ENCODE measurements at regions not wholly inside any gene's neighbourhood (a gene's known extent, or its start where the extent isn't known, plus 50 kb on each side); places are given as distances from the start of the nearest gene placed in this dataset.
A peak's percentile ranks its signal among the peaks of the same experiment; 100 is the strongest.
"Not testable (repeated sequence)": the region's sequence is repeated elsewhere in the genome, so short reads cannot be mapped to it uniquely, and the experiment has no call there.

DNA sequence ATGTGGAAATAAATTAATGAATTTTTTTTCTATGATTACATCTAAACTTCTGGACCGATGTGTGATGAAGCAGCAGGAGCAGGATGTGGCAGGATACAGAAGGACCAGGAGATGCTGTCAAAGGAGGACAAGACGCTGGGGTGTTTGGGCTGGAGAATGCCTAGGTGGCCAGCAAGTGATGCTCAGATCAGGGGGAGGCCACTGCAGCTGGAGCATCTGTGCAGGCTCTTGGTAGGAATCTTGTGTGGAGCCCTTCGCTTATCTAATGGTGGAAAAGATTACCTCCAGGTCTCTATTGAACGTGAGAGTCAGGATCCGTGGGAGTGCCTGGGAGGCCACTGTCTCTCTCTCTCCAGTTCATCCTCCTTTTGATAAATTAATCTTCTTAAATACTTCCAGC lies 79.8 kb downstream of the MRPL36 start:
- CTCF ChIA-PET: no interaction called here

GRCh38 chr5:1718669-1719068 lies 81.0 kb downstream of the MRPL36 start:
- no peak for ATAC-seq
- peaks cover 13% of the 10 kb centered on the region for H3K9me3 Mint-ChIP-seq (ENCODE audit: insufficient read depth)
- peaks cover 9% of the 10 kb centered on the region for H3K27me3 Mint-ChIP-seq (ENCODE audit: low read depth)
- no peaks in the 10 kb centered on the region for H3K4me1 Mint-ChIP-seq (ENCODE audit: low read depth)
- H3K36me3 Mint-ChIP-seq (ENCODE audit: low read depth): no peaks in the 10 kb centered on the region
- ChIA-PET POLR2A (no interaction called here), CTCF (no interaction called here)
- no peak overlapping the region for H3K27ac Mint-ChIP-seq
- DNase-seq: no peak
- no peak overlapping the region for H3K4me3 Mint-ChIP-seq

More for the DNA sequence above, 79.8 kb downstream of the MRPL36 start:
- no peak overlapping the region for H3K27ac Mint-ChIP-seq
- no peak for DNase-seq
- H3K4me3 Mint-ChIP-seq: no peak overlapping the region
- no peaks in the 10 kb centered on the region for H3K36me3 Mint-ChIP-seq (ENCODE audit: low read depth)
- POLR2A ChIA-PET: no interaction called here
- H3K4me1 Mint-ChIP-seq (ENCODE audit: low read depth): no peaks in the 10 kb centered on the region
- H3K27me3 Mint-ChIP-seq (ENCODE audit: low read depth): peaks cover 9% of the 10 kb centered on the region
- H3K9me3 Mint-ChIP-seq (ENCODE audit: insufficient read depth): peaks cover 13% of the 10 kb centered on the region
- no peak for ATAC-seq

DNA sequence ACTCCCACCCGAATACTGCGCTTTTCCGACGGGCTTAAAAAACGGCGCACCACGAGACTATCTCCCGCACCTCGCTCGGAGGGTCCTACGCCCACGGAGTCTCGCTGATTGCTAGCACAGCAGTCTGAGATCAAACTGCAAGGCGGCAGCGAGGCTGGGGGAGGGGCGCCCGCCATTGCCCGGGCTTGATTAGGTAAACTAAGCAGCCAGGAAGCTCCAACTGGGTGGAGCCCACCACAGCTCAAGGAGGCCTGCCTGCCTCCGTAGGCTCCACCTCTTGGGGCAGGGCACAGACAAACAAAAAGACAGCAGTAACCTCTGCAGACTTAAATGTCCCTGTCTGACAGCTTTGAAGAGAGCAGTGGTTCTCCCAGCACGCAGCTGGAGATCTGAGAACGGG lies 89.5 kb downstream of the MRPL36 start:
- POLR2A ChIA-PET; H3K4me1 Mint-ChIP-seq (ENCODE audit: low read depth); ATAC-seq; H3K36me3 Mint-ChIP-seq (ENCODE audit: low read depth); H3K27ac Mint-ChIP-seq; H3K9me3 Mint-ChIP-seq (ENCODE audit: insufficient read depth): not testable (repeated sequence)
- Mint-ChIP-seq H3K4me3 (peak overlapping the region; percentile 54), H3K27me3 (ENCODE audit: low read depth) (peaks cover 19% of the 10 kb centered on the region)
- peak; percentile 62 for DNase-seq
- CTCF ChIA-PET: interaction anchor here (1.1 kb wide), 1 partner anchor 35 kb away, joined by 3 read pairs; no protein-coding TSS in a partner anchor

DNA sequence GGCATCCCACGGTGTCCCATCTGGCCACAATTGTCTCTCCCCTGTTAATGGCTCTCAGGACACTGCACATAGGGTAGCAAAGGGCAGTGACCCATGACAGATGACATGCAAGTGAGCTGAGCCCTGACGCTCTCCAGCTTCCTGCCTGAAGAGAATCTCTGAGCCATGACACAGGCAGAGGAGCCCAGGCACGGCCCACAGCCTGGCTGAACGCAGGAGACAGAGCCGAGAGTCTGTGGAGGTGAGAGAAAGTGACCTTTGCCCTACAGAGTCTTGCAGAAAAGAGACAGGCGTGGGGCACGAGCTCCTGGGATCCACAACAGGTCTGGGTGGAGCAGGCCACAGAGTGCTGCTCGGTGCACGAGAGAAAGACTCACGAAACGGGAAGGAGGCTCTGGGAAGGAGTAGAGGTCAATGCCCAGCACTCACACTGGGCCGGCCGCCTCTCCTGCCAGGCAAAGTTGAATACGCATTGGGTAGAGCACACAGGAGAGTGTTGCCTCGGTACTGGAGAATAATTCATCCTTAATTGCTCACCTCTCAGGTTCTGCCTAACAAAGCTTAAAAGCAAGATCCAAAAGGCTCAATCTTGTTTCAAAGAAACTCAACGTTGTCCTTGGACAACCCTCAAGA lies 90.3 kb downstream of the MRPL36 start:
- ChIA-PET CTCF (interaction anchor here (1.1 kb wide), 1 partner anchor 35 kb away, joined by 3 read pairs; no protein-coding TSS in a partner anchor), POLR2A (no interaction called here)
- H3K4me1 Mint-ChIP-seq (ENCODE audit: low read depth): peaks cover 8% of the 10 kb centered on the region
- H3K27me3 Mint-ChIP-seq (ENCODE audit: low read depth): peaks cover 19% of the 10 kb centered on the region
- H3K27ac Mint-ChIP-seq: no peak overlapping the region
- H3K36me3 Mint-ChIP-seq (ENCODE audit: low read depth): no peaks in the 10 kb centered on the region
- ATAC-seq (no peak), DNase-seq (no peak)
- peak overlapping the region; percentile 54 for H3K4me3 Mint-ChIP-seq
- no peaks in the 10 kb centered on the region for H3K9me3 Mint-ChIP-seq (ENCODE audit: insufficient read depth)

DNA sequence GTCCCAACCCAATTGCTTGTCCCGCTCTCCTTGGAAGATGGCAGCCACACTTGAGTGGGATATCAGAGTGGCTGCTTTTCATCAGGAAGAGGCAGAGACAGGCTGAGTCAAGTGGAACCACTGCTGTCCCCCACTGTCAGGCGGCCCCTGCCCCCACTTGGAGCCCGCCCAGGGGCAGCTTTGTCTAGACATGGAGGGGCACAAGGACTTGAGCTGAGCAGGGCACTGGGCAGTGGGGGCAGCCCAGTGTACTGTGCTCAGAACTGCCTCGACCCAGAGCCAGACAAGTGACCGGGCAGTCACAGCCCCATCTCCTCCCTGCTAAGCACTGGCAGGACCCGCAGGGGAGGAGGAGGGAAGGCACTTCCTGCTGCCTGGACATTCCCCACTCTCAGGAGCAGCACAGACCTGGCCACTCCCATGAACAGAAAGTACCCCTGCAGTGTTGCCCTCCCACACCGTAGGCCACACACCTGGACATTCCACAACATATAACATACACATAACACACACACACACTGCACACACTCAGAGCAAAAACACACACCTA lies 91.0 kb downstream of the MRPL36 start:
- DNase-seq (no peak), ATAC-seq (no peak)
- Mint-ChIP-seq H3K27ac (no peak overlapping the region), H3K36me3 (ENCODE audit: low read depth) (no peaks in the 10 kb centered on the region), H3K9me3 (ENCODE audit: insufficient read depth) (no peaks in the 10 kb centered on the region), H3K27me3 (ENCODE audit: low read depth) (peaks cover 19% of the 10 kb centered on the region), H3K4me1 (ENCODE audit: low read depth) (peaks cover 8% of the 10 kb centered on the region), H3K4me3 (no peak overlapping the region)
- ChIA-PET CTCF (no interaction called here), POLR2A (no interaction called here)

DNA sequence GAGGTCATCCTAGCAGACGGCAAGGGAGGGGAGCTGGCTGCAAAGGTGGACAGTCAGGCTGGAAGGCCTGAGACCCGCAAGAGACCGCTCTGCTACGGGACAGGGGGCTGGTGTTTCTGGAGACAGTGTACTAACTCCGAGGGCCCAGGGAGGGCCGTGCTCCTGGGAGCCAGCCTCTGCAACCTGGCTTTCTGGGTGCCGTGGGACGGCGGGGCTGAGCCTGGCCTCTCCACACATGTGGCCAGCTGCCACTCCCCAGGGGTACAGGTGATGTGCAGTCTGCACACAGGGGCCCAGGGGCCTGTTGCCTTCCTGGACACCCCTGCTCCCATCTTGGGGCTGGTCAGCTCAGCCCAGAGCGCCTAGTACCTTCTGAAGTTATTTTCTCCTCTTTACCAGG lies 92.2 kb downstream of the MRPL36 start:
- no peaks in the 10 kb centered on the region for H3K9me3 Mint-ChIP-seq (ENCODE audit: insufficient read depth)
- no peaks in the 10 kb centered on the region for H3K36me3 Mint-ChIP-seq (ENCODE audit: low read depth)
- POLR2A ChIA-PET: no interaction called here
- H3K4me3 Mint-ChIP-seq: no peak overlapping the region
- no peak overlapping the region for H3K27ac Mint-ChIP-seq
- peaks cover 8% of the 10 kb centered on the region for H3K4me1 Mint-ChIP-seq (ENCODE audit: low read depth)
- DNase-seq (no peak), ATAC-seq (no peak)
- CTCF ChIA-PET: no interaction called here
- H3K27me3 Mint-ChIP-seq (ENCODE audit: low read depth): peaks cover 19% of the 10 kb centered on the region

GRCh38 chr5:1706428-1706827 lies 93.2 kb downstream of the MRPL36 start:
- ChIA-PET CTCF (no interaction called here), POLR2A (no interaction called here)
- no peaks in the 10 kb centered on the region for H3K36me3 Mint-ChIP-seq (ENCODE audit: low read depth)
- peaks cover 8% of the 10 kb centered on the region for H3K4me1 Mint-ChIP-seq (ENCODE audit: low read depth)
- peaks cover 19% of the 10 kb centered on the region for H3K27me3 Mint-ChIP-seq (ENCODE audit: low read depth)
- ATAC-seq (no peak), DNase-seq (no peak)
- no peaks in the 10 kb centered on the region for H3K9me3 Mint-ChIP-seq (ENCODE audit: insufficient read depth)
- no peak overlapping the region for H3K27ac Mint-ChIP-seq
- H3K4me3 Mint-ChIP-seq: no peak overlapping the region

- H3K9me3 Mint-ChIP-seq (ENCODE audit: insufficient read depth): no peaks in the 10 kb centered on the region
- DNase-seq (no peak), ATAC-seq (no peak)
- H3K36me3 Mint-ChIP-seq (ENCODE audit: low read depth): no peaks in the 10 kb centered on the region
- peaks cover 8% of the 10 kb centered on the region for H3K4me1 Mint-ChIP-seq (ENCODE audit: low read depth)
- POLR2A ChIA-PET: no interaction called here
- no peak overlapping the region for H3K27ac Mint-ChIP-seq
- H3K4me3 Mint-ChIP-seq: no peak overlapping the region
- peaks cover 17% of the 10 kb centered on the region for H3K27me3 Mint-ChIP-seq (ENCODE audit: low read depth)
- CTCF ChIA-PET: no interaction called here
Observed at GRCh38 chr5:1706021-1706420, 93.6 kb downstream of the MRPL36 start.

- CTCF ChIA-PET: no interaction called here
- POLR2A ChIA-PET: no interaction called here
Observed at GRCh38 chr5:1704676-1705075, 95.0 kb downstream of the MRPL36 start.

DNA sequence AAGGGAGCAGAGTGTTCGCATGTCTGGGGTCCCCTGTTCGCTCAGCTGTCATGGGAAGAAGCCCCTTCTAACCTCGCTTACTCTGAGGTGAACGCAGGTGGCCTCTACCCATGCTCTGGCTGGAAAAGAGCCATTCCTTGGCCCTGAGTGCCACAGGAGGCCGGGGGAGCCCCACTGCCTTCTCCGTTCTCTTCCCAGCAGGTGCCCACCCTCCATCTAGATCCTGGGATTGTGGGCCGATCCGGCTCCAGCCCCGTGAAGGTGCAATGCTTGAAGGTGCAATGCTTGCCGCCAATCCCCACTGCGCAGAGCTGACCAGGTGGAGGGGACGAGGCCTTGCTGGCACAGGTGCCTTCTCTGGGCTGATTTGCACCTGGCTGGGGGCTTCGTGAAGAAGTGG lies 95.4 kb downstream of the MRPL36 start:
- ChIA-PET CTCF (no interaction called here), POLR2A (no interaction called here)
- H3K36me3 Mint-ChIP-seq (ENCODE audit: low read depth): no peaks in the 10 kb centered on the region
- H3K4me1 Mint-ChIP-seq (ENCODE audit: low read depth): peaks cover 2% of the 10 kb centered on the region
- H3K27ac Mint-ChIP-seq: no peak overlapping the region
- DNase-seq: no peak
- no peaks in the 10 kb centered on the region for H3K9me3 Mint-ChIP-seq (ENCODE audit: insufficient read depth)
- H3K4me3 Mint-ChIP-seq: no peak overlapping the region
- no peak for ATAC-seq
- peaks cover 18% of the 10 kb centered on the region for H3K27me3 Mint-ChIP-seq (ENCODE audit: low read depth)

More at GRCh38 chr5:1704676-1705075, 95.0 kb downstream of the MRPL36 start:
- Mint-ChIP-seq H3K4me1 (ENCODE audit: low read depth) (peaks cover 6% of the 10 kb centered on the region), H3K36me3 (ENCODE audit: low read depth) (no peaks in the 10 kb centered on the region), H3K9me3 (ENCODE audit: insufficient read depth) (no peaks in the 10 kb centered on the region), H3K4me3 (no peak overlapping the region), H3K27ac (no peak overlapping the region), H3K27me3 (ENCODE audit: low read depth) (peaks cover 18% of the 10 kb centered on the region)
- DNase-seq: no peak
- no peak for ATAC-seq

DNA sequence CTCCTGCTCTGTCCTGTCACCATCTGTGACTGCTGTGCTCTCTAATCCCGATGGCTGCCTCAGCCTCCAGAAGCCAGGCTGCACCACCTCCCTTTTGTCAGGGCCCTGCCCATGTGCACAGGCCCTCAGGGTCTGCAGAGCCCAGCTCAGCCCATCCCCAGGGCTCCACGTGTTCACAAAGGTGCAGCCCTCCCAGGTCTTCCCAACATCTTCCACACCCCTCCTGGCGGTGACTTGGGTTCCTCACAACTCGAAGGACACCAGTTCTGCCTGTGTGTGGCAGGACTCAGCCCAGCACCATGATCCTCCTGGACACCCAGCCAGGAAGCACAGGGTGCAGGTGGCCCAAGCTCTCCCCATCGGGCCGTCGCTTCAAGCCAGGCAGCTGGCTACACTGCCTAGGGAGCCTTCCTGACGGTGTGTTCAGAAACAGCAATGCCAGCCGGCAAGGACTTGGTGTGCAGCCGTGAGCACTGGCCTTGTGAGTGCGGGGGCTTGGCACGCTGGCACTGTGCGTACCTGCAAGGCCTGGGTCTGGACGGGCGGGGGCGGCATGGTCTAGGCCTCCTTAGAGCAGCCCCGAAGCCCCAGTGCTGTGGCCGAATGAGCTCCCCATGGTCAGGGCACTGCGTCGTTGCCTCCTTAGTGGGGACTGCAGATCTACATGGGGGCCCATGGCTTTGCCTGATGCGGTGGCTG lies 96.1 kb downstream of the MRPL36 start:
- ATAC-seq: no peak
- ChIA-PET POLR2A (no interaction called here), CTCF (no interaction called here)
- no peak for DNase-seq
- H3K4me3 Mint-ChIP-seq: no peak overlapping the region
- no peaks in the 10 kb centered on the region for H3K36me3 Mint-ChIP-seq (ENCODE audit: low read depth)
- H3K4me1 Mint-ChIP-seq (ENCODE audit: low read depth): no peaks in the 10 kb centered on the region
- no peak overlapping the region for H3K27ac Mint-ChIP-seq
- no peaks in the 10 kb centered on the region for H3K9me3 Mint-ChIP-seq (ENCODE audit: insufficient read depth)
- peaks cover 12% of the 10 kb centered on the region for H3K27me3 Mint-ChIP-seq (ENCODE audit: low read depth)

GRCh38 chr5:1702318-1702717 lies 97.3 kb downstream of the MRPL36 start:
- no peaks in the 10 kb centered on the region for H3K36me3 Mint-ChIP-seq (ENCODE audit: low read depth)
- H3K4me1 Mint-ChIP-seq (ENCODE audit: low read depth): no peaks in the 10 kb centered on the region
- no peak overlapping the region for H3K4me3 Mint-ChIP-seq
- no peak for ATAC-seq
- H3K27ac Mint-ChIP-seq: no peak overlapping the region
- peaks cover 12% of the 10 kb centered on the region for H3K27me3 Mint-ChIP-seq (ENCODE audit: low read depth)
- no peak for DNase-seq
- ChIA-PET POLR2A (no interaction called here), CTCF (no interaction called here)
- H3K9me3 Mint-ChIP-seq (ENCODE audit: insufficient read depth): no peaks in the 10 kb centered on the region
